Pulmonary artery endothelial cell (primary cell): ENCODE measurements at regions not wholly inside any gene's neighbourhood (a gene's known extent, or its start where the extent isn't known, plus 50 kb on each side); places are given as distances from the start of the nearest gene placed in this dataset.
"Not testable (repeated sequence)": the region's sequence is repeated elsewhere in the genome, so short reads cannot be mapped to it uniquely, and the experiment has no call there.

Experiments
- DNase-seq: peaks from one replicate; pipeline ENCODE4 v3.0.0-alpha.2; 2011; ENCODE audit warnings: low read depth, low spot score

- no peak for DNase-seq
These were observed 582.2 kb downstream of the KIF4B start for GRCh38 chr5:155595791-155596190.

GRCh38 chr5:155598552-155598951 lies 585.0 kb downstream of the KIF4B start:
- no peak for DNase-seq

GRCh38 chr5:155605920-155606319 lies 592.4 kb downstream of the KIF4B start:
- DNase-seq, result no peak

GRCh38 chr5:155616779-155617392 lies 603.3 kb downstream of the KIF4B start:
- DNase-seq, result no peak

- DNase-seq, result no peak
These were observed 606.1 kb downstream of the KIF4B start for GRCh38 chr5:155619688-155620087.

- DNase-seq, result no peak
These were observed 607.4 kb downstream of the KIF4B start for GRCh38 chr5:155620821-155621410.

GRCh38 chr5:155624597-155625241 lies 611.2 kb downstream of the KIF4B start:
- no peak for DNase-seq

- no peak for DNase-seq
These were observed 611.8 kb downstream of the KIF4B start for GRCh38 chr5:155625315-155625714.

- DNase-seq, result no peak
These were observed 612.5 kb downstream of the KIF4B start for GRCh38 chr5:155625897-155626543.

GRCh38 chr5:155626592-155626991 lies 613.0 kb downstream of the KIF4B start:
- DNase-seq, result no peak

- no peak for DNase-seq
These were observed 614.8 kb downstream of the KIF4B start for GRCh38 chr5:155628346-155628745.

GRCh38 chr5:155629597-155629996 lies 616.0 kb downstream of the KIF4B start:
- DNase-seq, result no peak

- no peak for DNase-seq
These were observed 617.6 kb downstream of the KIF4B start for GRCh38 chr5:155631116-155631515.

- DNase-seq, result no peak
These were observed 619.9 kb downstream of the KIF4B start for GRCh38 chr5:155633338-155633957.

- no peak for DNase-seq
These were observed 636.1 kb downstream of the KIF4B start for GRCh38 chr5:155649666-155650065.

- DNase-seq, result no peak
These were observed 642.0 kb downstream of the KIF4B start for GRCh38 chr5:155655569-155655968.

GRCh38 chr5:155661859-155662258 lies 648.3 kb downstream of the KIF4B start:
- DNase-seq, result no peak

- no peak for DNase-seq
These were observed 651.8 kb downstream of the KIF4B start for GRCh38 chr5:155665361-155665760.

GRCh38 chr5:155672001-155672400 lies 655.0 kb upstream of the SGCD start:
- not testable (repeated sequence) for DNase-seq

GRCh38 chr5:155676967-155677366 lies 650.0 kb upstream of the SGCD start:
- no peak for DNase-seq

- no peak for DNase-seq
These were observed 648.6 kb upstream of the SGCD start for GRCh38 chr5:155678371-155678770.

GRCh38 chr5:155679530-155679929 lies 647.4 kb upstream of the SGCD start:
- DNase-seq, result no peak
